ENCODE measurements at regions not wholly inside any gene's neighbourhood (a gene's known extent, or its start where the extent isn't known, plus 50 kb on each side); places are given as distances from the start of the nearest gene placed in this dataset.

DNA sequence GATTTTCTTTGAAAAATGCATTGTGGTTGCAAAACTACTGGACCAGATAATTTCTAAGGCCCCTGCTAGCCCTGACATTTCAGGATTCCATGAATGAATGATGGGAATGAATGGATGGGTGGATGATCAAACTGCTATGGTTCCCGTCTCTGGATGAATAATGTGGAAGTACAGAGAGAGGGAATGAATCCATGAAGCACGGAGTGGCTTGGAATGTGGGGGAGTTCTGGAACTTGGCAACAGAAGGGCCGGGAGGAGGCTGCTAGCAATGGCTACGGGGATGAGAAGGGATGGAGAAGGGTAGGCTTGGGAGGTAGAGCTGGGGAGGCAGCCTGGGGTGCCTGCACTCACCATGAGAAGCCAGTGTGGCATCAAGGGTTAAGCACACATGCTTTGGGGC is 84.8 kb downstream of the NCR2 start:
- H3K4me3 ChIP-seq (ENCODE audit: low read depth, poor library complexity, severe bottlenecking): no peak overlapping the region
- WGBS, 2 donors: 84 to 92% methylated on average over 4 of the region's 4 CpGs
- DNase-seq (ENCODE audit: low spot score in 2 of 2): no peak
- intact Hi-C loops (cut with DNase I; ENCODE audit: low total_unique reads): loop anchor here (5.0 to 10.0 kb wide), 2 partner anchors 172 to 255 kb away; no protein-coding TSS in a partner anchor
- TF ChIP-seq, protein P1, sequence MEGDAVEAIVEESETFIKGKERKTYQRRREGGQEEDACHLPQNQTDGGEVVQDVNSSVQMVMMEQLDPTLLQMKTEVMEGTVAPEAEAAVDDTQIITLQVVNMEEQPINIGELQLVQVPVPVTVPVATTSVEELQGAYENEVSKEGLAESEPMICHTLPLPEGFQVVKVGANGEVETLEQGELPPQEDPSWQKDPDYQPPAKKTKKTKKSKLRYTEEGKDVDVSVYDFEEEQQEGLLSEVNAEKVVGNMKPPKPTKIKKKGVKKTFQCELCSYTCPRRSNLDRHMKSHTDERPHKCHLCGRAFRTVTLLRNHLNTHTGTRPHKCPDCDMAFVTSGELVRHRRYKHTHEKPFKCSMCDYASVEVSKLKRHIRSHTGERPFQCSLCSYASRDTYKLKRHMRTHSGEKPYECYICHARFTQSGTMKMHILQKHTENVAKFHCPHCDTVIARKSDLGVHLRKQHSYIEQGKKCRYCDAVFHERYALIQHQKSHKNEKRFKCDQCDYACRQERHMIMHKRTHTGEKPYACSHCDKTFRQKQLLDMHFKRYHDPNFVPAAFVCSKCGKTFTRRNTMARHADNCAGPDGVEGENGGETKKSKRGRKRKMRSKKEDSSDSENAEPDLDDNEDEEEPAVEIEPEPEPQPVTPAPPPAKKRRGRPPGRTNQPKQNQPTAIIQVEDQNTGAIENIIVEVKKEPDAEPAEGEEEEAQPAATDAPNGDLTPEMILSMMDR (IDR thresholded peaks at IDR 0.05): no peak
- no peak for TF ChIP-seq POLR2A (IDR thresholded peaks at IDR 0.05)

DNA sequence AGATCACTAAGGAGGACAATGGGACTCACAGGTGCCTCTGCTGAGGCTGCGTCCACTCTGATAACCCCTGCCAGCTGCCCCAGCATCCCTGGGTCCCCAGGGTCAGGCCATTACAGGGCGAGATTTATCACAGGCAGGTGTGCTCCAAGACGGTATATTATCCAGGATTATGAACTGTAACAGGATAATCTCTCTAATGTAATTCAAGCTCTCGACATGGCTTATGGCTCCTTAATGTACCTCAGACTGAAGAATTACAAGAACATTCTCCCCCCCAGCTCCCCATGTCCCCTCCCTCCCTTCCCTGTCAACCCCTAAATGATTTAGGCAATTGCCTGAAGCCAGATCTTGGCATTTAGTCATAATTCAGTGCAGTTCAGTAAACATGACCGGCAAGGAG is 86.8 kb downstream of the NCR2 start:
- TF ChIP-seq POLR2A (IDR thresholded peaks at IDR 0.05): no peak
- TF ChIP-seq, protein P1 (IDR thresholded peaks at IDR 0.05): no peak
- DNase-seq (ENCODE audit: low spot score in 2 of 2): no peak
- H3K4me3 ChIP-seq (ENCODE audit: low read depth, poor library complexity, severe bottlenecking): no peak overlapping the region
- intact Hi-C loops (cut with DNase I; ENCODE audit: low total_unique reads): loop anchor here (5.0 to 10.0 kb wide), 2 partner anchors 170 to 253 kb away; no protein-coding TSS in a partner anchor
- WGBS, 2 donors: 72 to 74% methylated on average over 5 of the region's 5 CpGs

DNA sequence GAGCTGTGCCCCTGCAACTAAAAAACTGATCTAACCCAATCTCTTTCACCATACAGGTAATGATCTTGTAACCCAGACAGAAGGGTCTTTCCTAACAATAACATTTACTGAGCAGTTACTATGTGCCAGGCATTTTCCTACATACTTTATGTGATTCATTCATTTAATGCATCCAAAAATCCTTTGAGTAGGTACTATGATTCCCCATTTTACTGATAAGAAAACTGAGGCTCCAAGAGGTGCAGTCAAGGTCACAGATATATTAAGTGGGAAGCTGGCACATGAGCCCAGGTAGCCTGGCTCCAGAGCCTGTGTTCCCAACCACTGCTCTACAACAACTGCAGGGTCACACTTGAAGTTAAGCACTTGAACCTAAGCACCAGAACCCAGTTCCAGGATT is 87.6 kb downstream of the NCR2 start:
- no peak for DNase-seq (ENCODE audit: low spot score in 2 of 2)
- TF ChIP-seq, protein P1 (IDR thresholded peaks at IDR 0.05): no peak
- no peak for TF ChIP-seq POLR2A (IDR thresholded peaks at IDR 0.05)
- intact Hi-C loops (cut with DNase I; ENCODE audit: low total_unique reads): loop anchor here (5.0 to 10.0 kb wide), 2 partner anchors 169 to 252 kb away; no protein-coding TSS in a partner anchor
- no peak overlapping the region for H3K4me3 ChIP-seq (ENCODE audit: low read depth, poor library complexity, severe bottlenecking)

DNA sequence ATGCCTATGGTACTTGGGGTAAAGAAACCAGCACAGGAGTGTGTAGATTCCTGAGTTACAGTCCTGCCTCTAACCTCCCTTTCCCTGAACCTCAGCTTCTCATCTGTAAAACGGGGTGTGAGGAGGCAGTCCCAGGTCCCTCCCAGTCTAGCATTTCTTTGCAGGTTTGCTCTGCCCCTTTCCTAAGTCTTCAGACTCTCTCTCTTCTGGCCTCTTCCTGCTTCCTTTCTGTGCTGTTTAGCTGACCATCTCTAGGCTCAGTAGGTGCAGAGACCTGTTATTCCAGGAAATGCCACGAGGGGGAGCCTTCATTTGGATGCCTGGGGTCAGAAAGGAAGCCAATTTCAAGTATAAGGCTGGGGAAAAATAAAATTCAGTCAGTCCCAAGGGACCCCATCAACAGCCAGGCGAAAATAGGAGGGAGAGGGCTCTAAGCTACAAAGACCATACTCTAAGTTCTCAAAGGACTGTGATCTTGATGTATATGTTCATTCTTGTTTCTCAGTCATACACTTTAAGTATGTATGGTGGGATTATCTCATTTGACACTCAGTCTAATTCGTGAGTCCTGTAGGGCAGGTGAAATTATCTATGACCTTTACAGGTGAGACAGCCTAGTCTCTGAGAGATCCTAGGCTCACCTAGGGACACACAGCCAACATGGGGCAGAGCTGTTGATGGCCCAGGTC is 89.1 kb downstream of the NCR2 start:
- peak; percentile 85 to 97 for DNase-seq (ENCODE audit: low spot score in 2 of 2)
- H3K4me3 ChIP-seq (ENCODE audit: low read depth, poor library complexity, severe bottlenecking): no peak overlapping the region
- intact Hi-C loops (cut with DNase I; ENCODE audit: low total_unique reads): loop anchor here (5.0 to 10.0 kb wide), 2 partner anchors 168 to 250 kb away; no protein-coding TSS in a partner anchor
- TF ChIP-seq, protein P1 (IDR thresholded peaks at IDR 0.05): peak in 1 of 3 donors; percentile 68
- TF ChIP-seq POLR2A (IDR thresholded peaks at IDR 0.05): no peak
- 6 to 7% methylated on average over 4 of the region's 4 CpGs for WGBS, 2 donors

DNA sequence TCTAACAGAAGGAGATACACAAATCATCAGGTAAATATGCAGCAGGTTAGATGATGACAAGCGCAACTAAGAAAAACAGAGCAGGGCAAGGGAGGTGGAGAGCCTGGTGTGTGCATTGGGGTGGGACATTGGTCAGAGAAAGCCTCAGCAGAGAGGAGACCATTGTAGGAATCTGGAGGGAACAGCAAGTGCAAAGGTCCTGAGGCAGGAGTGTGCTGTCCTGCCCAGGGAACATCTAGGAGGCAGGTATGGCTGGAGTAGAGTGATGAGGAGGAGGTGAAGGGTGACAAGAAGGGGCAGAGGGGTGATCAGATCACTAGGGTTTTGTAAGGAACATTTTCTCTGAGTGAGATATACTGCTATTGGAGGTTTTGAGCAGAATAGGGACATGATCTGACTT is 90.1 kb downstream of the NCR2 start:
- intact Hi-C loops (cut with DNase I; ENCODE audit: low total_unique reads): loop anchor here (10.0 kb wide), 1 partner anchor 249 kb away; no protein-coding TSS in a partner anchor
- no peak overlapping the region for H3K4me3 ChIP-seq (ENCODE audit: low read depth, poor library complexity, severe bottlenecking)
- TF ChIP-seq, protein P1 (IDR thresholded peaks at IDR 0.05): no peak
- TF ChIP-seq POLR2A (IDR thresholded peaks at IDR 0.05): no peak
- DNase-seq (ENCODE audit: low spot score in 2 of 2): no peak
- 96 to 100% methylated on average over 1 of the region's 1 CpG for WGBS, 2 donors
